ENCODE measurements at regions not wholly inside any gene's neighbourhood (a gene's known extent, or its start where the extent isn't known, plus 50 kb on each side); places are given as distances from the start of the nearest gene placed in this dataset.

DNA sequence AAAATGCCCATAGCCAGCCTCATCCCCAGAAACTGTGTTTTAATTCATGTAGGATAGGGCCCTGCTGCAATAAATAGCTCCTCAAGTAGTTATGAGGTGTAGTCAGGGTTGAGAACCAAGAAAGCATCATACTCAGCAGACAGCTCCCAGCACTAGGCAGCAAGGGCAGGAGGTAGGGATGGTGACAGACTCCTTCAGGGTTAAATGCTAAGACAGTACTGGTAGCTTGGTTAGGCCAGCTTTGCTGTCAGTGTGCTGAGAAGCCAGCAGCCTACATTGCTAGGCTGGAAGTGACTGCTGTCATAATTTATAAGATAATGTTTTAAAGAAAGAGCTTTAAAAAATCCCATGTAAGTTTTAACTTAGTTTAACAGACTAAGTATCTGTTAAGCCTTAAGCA lies 113.9 kb upstream of the IMMP2L start:
- DNase-seq (ENCODE audit: low read depth in 2 of 2) = no peak

DNA sequence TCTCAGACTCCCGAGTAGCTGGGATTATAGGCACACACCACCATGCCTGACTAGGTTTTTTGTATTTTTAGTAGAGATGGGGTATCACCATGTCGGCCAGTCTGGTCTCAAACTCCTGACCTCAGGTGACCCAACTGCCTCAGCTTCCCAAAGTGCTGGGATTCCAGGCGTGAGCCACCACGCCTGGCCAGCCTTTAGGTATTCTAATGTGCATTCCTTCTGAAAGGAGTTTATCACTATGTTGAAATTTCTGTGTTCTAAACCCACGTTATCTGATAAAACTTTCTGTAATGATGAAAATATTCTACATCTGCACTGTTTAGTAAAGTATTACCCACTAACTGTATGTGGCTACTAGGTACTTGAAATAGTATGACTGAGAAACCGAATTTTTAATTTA lies 110.6 kb upstream of the IMMP2L start:
- no peak for DNase-seq (ENCODE audit: low read depth in 2 of 2)

DNA sequence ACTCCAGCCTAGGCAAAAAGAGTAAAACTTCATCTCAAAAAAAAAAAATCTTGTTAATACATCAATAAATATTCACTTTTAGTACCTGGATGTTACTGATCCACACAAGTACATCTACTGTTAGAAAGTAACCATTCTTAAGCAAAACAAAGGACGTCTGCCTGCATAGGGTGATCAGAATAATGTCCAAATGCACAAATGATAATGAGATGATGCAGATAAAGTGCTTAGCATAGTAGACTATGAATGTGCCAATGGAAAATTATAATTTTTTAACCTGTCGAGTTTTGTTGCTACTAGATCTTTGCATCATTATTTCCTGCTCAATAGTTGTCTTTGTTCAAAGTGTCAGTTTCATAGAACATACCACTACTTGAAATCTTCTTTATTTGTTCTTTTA lies 109.6 kb upstream of the IMMP2L start:
- DNase-seq (ENCODE audit: low read depth in 2 of 2) = no peak

DNA sequence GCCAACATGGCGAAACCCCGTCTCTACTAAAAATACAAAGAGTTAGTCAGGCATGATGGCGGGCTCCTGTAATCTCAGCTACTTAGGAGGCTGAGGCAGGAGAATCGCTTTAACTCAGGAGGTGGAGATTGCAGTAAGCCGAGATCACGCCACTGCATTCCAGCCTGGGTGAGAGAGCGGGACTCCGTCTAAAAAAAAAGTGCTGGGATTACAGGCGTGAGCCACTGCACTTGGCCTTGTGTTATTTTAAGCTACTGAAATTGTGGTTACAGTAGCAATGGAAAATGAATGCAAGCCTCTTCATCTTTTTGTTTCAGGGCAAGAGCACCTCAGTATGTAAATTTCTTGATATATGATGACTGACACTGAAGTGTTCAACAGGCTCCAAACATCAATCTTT lies 106.4 kb upstream of the IMMP2L start:
- no peak for DNase-seq (ENCODE audit: low read depth in 2 of 2)

DNA sequence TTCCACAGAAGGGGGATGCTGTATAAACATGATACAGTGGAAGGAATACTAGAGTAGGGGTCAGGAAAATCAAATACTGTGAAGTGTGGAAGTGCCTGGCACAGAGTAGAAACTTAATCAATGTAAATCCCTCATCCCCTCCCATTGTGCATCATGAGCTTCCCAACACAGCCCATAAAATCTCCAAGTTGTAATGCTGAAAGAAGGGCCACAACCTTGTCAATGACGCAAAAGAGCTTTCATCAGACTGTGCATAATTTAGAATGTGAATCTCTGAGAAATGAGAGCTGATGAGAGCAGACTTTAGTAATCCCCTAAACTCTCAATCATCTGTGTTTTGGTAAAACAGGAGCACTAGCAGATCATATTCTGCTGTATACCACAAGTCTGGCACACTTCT lies 105.2 kb upstream of the IMMP2L start:
- DNase-seq (ENCODE audit: low read depth in 2 of 2) = no peak

DNA sequence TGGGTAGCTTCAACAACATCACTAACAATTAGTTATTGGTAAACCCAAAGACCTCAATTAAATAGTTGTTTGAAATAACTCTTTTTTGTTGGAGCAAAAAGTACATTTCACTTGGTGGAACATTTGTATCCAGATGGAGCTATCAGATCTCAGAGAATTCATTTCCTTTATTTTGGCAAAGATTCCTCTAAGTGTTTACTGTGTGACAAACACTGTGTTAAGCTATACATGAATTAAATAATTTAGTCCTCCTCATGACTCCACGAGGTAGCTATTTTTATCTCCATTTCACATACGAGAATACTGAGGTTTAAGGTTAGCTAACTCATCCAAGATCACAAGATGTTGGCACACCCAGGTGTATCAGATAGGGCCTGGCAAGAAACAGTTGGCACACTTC lies 104.0 kb upstream of the IMMP2L start:
- DNase-seq (ENCODE audit: low read depth in 2 of 2) = no peak

DNA sequence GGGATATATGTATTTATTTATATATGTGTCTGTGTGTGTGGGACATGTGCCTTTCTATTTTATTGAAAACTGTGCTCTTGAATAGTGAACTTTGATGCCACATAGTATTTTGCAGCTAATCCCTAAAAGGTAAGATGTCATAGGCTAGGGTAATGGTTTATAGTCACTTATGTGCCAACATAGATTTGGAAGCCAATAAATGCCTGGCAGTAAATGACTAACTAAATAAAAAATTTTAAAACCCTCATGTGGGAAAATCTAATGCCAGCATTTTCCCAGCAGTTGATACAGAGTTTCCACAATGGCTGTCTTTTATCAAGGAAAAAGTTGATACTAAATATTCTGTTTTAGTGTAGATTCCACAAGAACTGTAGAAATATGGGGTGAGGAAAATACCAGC lies 101.5 kb upstream of the IMMP2L start:
- DNase-seq (ENCODE audit: low read depth in 2 of 2) = no peak

DNA sequence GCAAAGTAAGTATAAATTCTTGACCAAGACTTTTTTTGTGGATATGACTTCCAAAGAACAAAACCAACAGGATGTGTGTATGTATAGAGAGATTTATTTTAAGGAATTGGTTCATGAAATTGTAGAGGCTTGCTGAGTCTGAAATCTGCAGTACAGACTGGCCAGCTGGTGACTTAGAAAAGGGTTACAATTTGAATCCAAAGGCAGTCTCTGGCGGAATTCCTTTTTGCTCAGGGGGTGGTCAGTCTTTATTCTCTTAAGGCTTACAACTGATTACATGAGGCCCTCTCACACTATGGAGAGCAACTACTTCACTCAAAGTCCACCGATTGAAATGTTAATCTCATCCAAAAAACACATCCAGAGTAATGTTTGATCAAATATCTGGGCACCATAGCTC lies 100.1 kb upstream of the IMMP2L start:
- no peak for DNase-seq (ENCODE audit: low read depth in 2 of 2)

DNA sequence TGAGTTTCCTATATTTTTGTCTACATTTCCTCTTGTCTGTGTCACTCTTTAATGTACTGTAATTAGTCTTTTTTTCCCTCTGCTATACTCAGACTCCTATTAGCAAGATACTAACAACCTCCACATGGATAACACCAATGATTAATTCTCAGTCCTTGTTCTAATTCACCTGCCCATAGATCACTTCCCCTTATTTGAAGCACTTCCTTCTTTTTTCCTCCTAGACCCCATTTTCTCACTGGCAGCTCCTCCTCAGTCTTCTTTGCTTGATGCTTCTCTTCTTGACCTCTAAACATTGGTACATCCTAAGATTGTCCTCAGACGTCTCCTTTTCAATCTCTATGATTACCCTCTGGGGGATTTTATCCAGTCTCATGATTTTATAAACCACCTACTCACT lies 98.2 kb upstream of the IMMP2L start:
- no peak for DNase-seq (ENCODE audit: low read depth in 2 of 2)

DNA sequence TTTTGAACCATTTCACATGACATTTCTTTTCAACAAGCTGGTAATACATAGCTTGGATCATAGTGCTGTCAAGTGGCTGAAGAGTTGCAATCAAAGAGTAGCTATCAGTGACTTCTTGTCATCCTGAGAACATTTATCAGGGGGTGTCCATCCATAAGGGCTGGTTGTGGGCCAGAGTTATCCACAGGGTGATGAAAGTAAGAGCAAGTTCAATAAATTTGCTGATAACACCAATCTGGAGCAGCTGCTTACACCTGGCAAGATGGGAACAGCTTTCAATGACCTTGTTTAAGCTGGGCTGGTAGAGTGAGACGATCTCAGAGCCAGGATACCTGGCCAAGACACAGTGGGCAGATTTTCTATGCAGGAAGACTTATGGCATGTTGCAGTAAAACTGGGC lies 96.3 kb upstream of the IMMP2L start:
- no peak for DNase-seq (ENCODE audit: low read depth in 2 of 2)

DNA sequence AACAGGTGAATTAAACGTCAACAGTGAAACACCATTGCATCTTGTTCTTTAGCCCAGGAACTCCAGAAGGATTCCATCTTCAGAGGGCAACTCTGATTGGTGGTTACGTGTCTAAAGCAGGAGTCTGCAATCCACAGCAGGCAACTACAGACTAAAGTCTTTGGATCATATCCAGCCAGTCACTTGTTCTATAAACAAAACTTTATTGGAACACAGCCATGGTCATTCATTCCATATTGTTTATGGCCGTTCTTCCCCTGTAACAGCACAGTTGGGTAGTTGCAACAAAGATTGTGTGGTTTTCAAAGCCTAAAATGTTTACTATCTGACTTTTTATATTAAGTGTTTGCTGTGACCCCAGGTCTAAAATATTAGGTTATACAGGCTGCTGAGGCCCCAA lies 94.7 kb upstream of the IMMP2L start:
- no peak for DNase-seq (ENCODE audit: low read depth in 2 of 2)

DNA sequence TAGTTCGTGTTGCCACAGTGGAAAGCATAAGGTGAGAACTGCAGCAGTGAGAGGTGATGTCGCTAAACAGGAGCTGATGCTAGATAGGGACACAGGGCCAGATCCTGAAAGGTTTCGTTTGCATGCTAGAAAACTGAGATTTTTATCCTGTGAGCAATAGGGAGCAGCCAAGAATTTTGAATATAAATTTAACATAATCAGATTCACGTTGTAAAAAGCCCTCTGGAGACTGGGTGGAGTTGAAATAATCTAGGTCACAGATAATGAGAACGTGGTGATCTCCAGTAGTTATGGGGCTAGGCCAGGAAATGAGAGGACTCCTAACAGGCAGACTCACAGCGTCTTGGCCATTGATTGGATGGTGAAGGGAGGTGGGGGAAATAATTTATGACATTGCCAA lies 92.1 kb upstream of the IMMP2L start:
- DNase-seq (ENCODE audit: low read depth in 2 of 2) = no peak

DNA sequence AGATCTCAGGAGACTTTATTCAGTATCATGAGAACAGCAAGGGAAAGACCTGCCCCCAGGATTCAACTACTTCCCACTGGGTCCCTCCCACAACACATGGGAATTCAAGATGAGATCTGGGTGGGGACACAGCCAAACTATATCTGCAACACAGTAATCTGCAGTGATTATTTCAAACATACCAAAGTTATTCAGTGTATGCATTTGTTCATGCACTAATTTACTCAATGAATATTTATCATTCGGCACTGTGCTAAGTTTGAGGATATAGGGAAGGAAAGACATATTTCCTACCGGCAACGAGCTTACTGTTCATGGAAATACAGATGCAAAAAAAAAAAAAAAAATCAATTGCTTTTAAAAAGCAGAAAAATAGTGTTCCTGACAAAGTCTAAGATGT lies 91.6 kb upstream of the IMMP2L start:
- no peak for DNase-seq (ENCODE audit: low read depth in 2 of 2)

DNA sequence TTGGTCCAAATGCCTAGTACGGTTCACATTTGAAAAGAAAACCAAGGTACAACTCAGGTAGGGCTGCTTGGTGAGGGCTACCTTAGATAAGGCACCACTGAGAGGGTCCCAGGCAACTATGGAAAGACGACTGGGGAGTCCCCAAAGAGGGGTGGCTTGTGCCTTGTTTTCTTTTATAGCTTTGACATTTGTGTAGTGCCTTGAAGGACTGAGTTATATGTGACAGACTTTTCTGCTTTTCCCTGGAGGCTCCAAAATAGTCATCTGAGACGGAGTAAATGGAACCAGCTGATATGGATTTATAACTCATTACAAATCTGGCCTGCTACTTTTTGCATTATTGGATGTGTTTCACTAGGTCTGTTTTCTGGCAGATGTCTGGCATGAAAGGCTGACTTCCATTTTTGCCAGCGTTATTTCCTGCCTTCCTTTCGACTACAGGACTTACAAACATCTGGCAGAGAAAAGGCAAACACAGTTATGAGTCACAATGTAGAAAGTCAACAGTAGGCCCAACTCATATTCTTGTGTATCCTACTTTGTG lies 88.2 kb upstream of the IMMP2L start:
- DNase-seq (ENCODE audit: low read depth in 2 of 2) = no peak

DNA sequence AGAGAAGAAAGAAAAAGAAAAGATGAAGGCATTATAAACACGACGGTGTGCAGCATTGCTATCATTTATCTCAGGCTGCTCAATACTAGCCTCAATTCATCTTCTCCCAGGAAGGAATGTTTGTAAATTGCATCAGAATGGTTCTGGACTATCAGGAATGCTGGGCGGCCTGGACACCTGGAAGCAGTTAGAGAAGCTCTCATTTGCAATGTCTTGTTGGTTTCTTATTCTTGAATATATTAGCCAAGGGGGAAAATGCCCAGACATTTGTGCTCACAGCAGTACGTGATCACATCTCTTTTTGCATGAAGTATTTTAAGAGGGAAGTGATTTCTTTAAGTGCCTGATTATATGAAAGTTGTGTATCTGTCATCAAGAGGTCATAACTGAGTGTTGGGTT lies 85.6 kb upstream of the IMMP2L start:
- DNase-seq (ENCODE audit: low read depth in 2 of 2) = no peak

DNA sequence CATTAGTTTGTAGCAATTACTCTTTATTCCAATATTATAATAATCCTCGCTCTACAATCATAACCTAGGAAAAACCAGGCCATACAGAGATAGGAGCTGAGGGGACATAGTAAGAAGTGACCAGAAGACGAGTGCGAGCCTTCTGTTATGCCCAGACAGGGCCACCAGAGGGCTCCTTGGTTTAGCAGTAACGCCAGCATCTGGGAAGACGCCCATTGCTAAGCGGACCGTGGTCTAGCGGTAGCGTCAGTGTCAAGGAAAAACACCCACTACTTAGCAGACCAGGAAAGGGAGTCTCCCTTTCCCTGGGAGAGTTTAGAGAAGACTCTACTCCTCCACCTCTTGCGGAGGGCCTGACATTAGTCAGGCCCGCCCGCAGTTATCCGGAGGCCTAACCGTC lies 82.3 kb upstream of the IMMP2L start:
- peak in 1 of 2 experiments; percentile 6 for DNase-seq (ENCODE audit: low read depth in 2 of 2)

DNA sequence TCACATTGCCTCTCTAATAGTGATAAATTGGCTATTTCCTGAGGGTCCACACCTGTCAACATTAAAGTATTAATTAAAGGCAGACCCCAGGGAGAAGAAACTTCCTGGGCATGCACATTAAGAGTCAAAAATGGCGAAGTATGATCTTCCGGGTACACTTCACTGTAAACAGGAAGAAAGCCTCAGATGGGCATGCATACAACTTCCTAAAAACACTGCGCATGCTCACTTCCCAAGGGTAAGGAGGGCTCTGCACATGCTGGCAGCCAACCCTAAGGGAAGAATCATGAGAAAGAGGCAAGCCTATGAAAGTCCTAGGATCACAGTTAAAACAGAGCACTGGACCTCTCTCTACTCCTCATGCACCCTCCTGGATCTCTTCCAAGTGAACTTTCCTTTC lies 80.1 kb upstream of the IMMP2L start:
- DNase-seq (ENCODE audit: low read depth in 2 of 2) = no peak

DNA sequence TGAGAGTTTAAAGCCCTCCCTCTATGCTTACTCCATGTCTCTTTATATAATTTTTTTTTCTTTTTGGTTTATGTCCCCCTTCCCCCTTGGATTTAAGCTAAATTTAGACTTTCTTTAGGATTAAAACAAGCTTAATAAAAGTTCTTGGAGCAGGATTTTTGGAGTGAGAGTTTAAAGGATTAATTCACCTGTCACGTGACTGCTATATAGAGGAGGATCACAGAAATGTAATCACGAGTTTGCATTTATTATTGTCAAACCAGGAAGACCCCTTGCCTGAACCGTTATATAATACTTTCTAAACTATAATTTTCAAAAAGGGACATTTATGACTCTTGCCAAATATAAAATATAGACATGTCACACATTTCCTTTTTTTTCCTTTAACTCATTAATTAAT lies 78.1 kb upstream of the IMMP2L start:
- no peak for DNase-seq (ENCODE audit: low read depth in 2 of 2)

DNA sequence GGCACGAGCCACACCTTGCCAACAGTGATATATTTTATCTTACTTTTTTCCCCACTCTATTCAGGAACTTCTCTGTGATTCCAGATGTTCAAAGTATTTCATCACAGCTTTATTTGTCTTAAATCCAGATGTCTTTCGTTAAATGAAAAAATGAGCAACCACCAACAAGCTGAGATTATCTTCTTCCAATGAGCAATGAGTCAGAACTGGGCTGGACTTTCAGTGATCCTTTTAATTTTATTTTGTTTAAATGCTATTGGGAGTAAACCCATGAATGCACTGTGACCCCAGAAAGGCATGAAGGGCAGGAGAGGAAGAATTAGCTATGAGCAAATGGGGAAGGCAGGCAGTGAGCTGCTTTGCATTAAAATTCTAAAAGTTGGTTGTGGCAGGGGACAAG lies 77.6 kb upstream of the IMMP2L start:
- no peak for DNase-seq (ENCODE audit: low read depth in 2 of 2)

DNA sequence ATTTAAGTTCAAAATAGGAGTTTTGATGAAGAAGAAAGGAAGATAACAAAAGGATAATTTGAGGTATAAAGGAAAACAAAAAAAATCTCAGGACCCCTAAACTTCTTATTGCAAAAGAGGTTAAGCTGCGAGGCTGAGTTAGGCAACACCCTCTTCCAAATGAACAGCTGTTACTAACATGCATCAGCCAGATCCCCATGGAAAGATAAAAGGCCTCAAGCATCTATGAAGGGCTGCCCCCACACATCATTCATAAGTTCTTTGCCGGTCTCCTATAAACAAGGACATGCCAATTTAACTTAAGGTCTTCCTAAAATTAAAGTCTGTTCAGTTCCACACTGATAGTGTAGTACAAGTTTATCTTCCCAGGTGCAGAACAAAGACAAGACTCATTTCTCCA lies 75.8 kb upstream of the IMMP2L start:
- no peak for DNase-seq (ENCODE audit: low read depth in 2 of 2)

DNA sequence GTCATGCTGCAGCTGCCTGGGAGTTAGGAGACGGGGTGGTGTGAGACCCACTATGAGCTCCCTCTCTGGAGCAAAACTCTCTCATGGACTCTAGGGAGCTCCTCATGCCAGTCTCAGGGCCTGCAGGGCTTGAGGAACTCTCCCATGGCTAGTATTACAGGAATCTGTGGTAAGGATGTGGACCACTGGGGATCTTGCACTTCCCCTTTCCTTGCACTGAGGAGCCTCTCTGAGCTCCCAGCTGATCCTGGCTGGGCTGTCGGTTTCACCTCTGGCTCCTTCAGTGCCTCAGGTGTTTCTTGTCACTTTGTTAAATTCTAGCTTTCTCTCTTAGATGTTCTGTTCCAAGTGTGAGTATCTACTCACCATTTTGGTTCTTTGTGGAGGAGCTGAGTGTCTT lies 71.6 kb upstream of the IMMP2L start:
- no peak for DNase-seq (ENCODE audit: low read depth in 2 of 2)

DNA sequence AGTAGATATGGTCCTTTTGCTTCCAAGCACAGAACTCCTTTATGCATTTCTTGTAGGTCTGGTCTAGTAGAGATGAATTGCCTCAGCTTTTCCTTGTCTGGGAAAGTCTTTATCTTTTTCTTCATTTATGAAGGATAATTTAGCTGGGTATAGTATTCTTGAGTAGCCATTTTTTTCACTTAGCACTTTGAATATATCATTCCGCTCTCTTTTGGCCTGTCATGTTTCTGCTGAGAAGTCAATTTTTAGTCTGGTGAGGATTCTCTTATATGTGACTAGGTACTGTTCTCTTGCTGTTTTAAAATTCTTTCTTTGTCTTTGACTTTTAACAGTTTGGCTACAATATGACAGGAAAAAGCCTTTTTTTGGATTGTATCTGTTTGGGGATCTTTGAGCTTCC lies 68.6 kb upstream of the IMMP2L start:
- no peak for DNase-seq (ENCODE audit: low read depth in 2 of 2)

DNA sequence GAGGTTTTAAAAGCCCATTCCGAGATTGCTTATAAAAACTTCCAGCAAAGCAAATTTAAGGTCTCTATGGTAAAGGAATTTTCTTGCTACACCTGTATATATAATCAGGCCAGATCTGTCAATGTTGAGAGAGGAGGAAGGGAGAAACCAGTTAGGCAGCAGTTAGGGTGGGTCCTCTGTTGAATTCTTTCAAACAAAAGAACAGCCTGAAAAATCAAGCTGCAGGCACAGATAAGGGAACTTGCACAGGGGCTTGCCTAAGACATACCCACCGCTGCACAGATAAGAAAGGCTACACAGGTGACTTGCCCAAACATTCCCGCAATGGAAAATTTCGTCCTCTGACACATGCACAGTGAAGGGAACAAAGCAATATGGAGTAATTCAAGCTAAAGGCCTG lies 59.8 kb upstream of the IMMP2L start:
- no peak for DNase-seq (ENCODE audit: low read depth in 2 of 2)

All from stimulated activated CD4-positive, alpha-beta T cell treated with anti-CD3 and anti-CD28 coated beads, Interleukin-12 subunit alpha, Interleukin-12 subunit beta, amount 100 ng/mL, for 24 hours (primary cell).